ENCODE measurements at regions not wholly inside any gene's neighbourhood (a gene's known extent, or its start where the extent isn't known, plus 50 kb on each side); places are given as distances from the start of the nearest gene placed in this dataset.

GRCh38 chr10:62657244-62657835 lies 147.2 kb upstream of the ADO start:
- TF ChIP-seq CTCF (IDR thresholded peaks at IDR 0.05 in 8 of 11, conservative IDR thresholded peaks at IDR 0.05 in 3 of 11): no peak
- no peak for TF ChIP-seq POLR2A (IDR thresholded peaks at IDR 0.05)

Data from spleen (tissue), 7 donors.